Small intestine (tissue), 7 donors: ENCODE measurements at regions not wholly inside any gene's neighbourhood (a gene's known extent, or its start where the extent isn't known, plus 50 kb on each side); places are given as distances from the start of the nearest gene placed in this dataset.
"Not testable (repeated sequence)": the region's sequence is repeated elsewhere in the genome, so short reads cannot be mapped to it uniquely, and the experiment has no call there.

Experiments
- DNase-seq, 2 donors: peaks; one replicate each; pipeline versions ENCODE4 v3.0.0 to v3.0.0-alpha.2; 2013
- FAIRE-seq: peaks from 2 replicates; lab custom pipeline; 2012; peaks lifted over from hg19 to GRCh38; lab: Jason Lieb, UNC
- H3K27ac ChIP-seq, 3 donors: one replicate each; pipeline ENCODE4 v1.5.1; 2013; ENCODE audit warnings: low read length in 2 of 3, mild to moderate bottlenecking in 2 of 3, control low read depth in 1 of 3, inconsistent platforms in 1 of 3, low read depth in 1 of 3, moderate library complexity in 1 of 3
- H3K27me3 ChIP-seq, 3 donors: one replicate each; pipeline ENCODE4 v1.6.1; 2013; ENCODE audit warnings: low read length in 3 of 3, inconsistent platforms in 1 of 3; ENCODE audit not compliant: control insufficient read depth in 3 of 3, insufficient read depth in 3 of 3
- H3K36me3 ChIP-seq, 3 donors: one replicate each; pipeline ENCODE4 v1.6.1; 2013; ENCODE audit warnings: low read length in 3 of 3, inconsistent platforms in 1 of 3, low read depth in 1 of 3, mild to moderate bottlenecking in 1 of 3, moderate library complexity in 1 of 3; ENCODE audit not compliant: control insufficient read depth in 3 of 3, insufficient read depth in 2 of 3
- H3K4me1 ChIP-seq, 3 donors: one replicate each; pipeline ENCODE4 v1.6.1; 2013; ENCODE audit warnings: low read length in 2 of 3, inconsistent platforms in 1 of 3, low read depth in 1 of 3, mild to moderate bottlenecking in 1 of 3, moderate library complexity in 1 of 3; ENCODE audit not compliant: control insufficient read depth in 3 of 3, insufficient read depth in 2 of 3
- H3K4me3 ChIP-seq, 3 donors: one replicate each; pipeline ENCODE4 v1.5.1; 2013; ENCODE audit warnings: low read length in 3 of 3, control low read depth in 1 of 3, inconsistent platforms in 1 of 3, low read depth in 1 of 3, mild to moderate bottlenecking in 1 of 3, moderate library complexity in 1 of 3
- H3K9me3 ChIP-seq, 2 donors: one replicate each; pipeline ENCODE4 v1.6.1; 2013; ENCODE audit warnings: low read depth in 1 of 2, low read length in 1 of 2; ENCODE audit not compliant: control insufficient read depth in 2 of 2, insufficient read depth in 1 of 2
- WGBS, 3 donors: extraction: QIAGEN DNeasy Blood & Tissue Kit; methylation state at CpG; one replicate each; pipeline ENCODE4 v1.1.7; 2013; 5-methylcytosine and 5-hydroxymethylcytosine counted together
- donor health status: healthy with polysubstance abuse.
- donor health status: control.
- donor health status: control.
- donor health status: Bipolar disorder and iron deficiency.
- donor health status: healthy.

- no peak for FAIRE-seq
- no peak for DNase-seq
- no peak overlapping the region for H3K27ac ChIP-seq
- H3K36me3 ChIP-seq, result no peaks in the 10 kb centered on the region
- no peaks in the 10 kb centered on the region for H3K4me1 ChIP-seq
- no peak overlapping the region for H3K4me3 ChIP-seq
- no peaks in the 10 kb centered on the region for H3K9me3 ChIP-seq
- peaks cover 0 to 4% (median 0%) of the 10 kb centered on the region in 3 donors for H3K27me3 ChIP-seq
- WGBS, 3 donors, result 29 to 41% (median 40%) methylated on average over 2 of the region's 2 CpGs
These were observed 1647.4 kb upstream of the C9orf72 start for GRCh38 chr9:29220596-29221251.

- Histone ChIP-seq H3K27me3 (no peaks in the 10 kb centered on the region), H3K36me3 (no peaks in the 10 kb centered on the region), H3K27ac (no peak overlapping the region), H3K9me3 (no peaks in the 10 kb centered on the region), H3K4me1 (no peaks in the 10 kb centered on the region), H3K4me3 (no peak overlapping the region)
- no peak for DNase-seq
- FAIRE-seq, result no peak
- 82 to 96% (median 85%) methylated on average over 2 of the region's 2 CpGs for WGBS, 3 donors
These were observed 1655.3 kb upstream of the C9orf72 start for GRCh38 chr9:29228558-29228957.

- no peaks in the 10 kb centered on the region for H3K4me1 ChIP-seq
- DNase-seq (no peak), FAIRE-seq (no peak)
- no peaks in the 10 kb centered on the region for H3K27me3 ChIP-seq
- no peaks in the 10 kb centered on the region for H3K36me3 ChIP-seq
- no peak overlapping the region for H3K4me3 ChIP-seq
- 38 to 60% (median 60%) methylated on average over 2 of the region's 2 CpGs for WGBS, 3 donors
- no peaks in the 10 kb centered on the region for H3K9me3 ChIP-seq
- no peak overlapping the region for H3K27ac ChIP-seq
These were observed 1657.7 kb upstream of the C9orf72 start for GRCh38 chr9:29230931-29231330.

- no peak overlapping the region for H3K4me3 ChIP-seq
- WGBS, 3 donors, result 74 to 85% (median 81%) methylated on average over 2 of the region's 2 CpGs
- no peak for FAIRE-seq
- no peak for DNase-seq
- no peaks in the 10 kb centered on the region for H3K9me3 ChIP-seq
- H3K4me1 ChIP-seq, result no peaks in the 10 kb centered on the region
- H3K27me3 ChIP-seq, result no peaks in the 10 kb centered on the region
- H3K27ac ChIP-seq, result no peak overlapping the region
- no peaks in the 10 kb centered on the region for H3K36me3 ChIP-seq
These were observed 1659.9 kb upstream of the C9orf72 start for GRCh38 chr9:29233193-29233592.

GRCh38 chr9:29241320-29241719, 1668.0 kb upstream of the C9orf72 start:
- no peak for FAIRE-seq

GRCh38 chr9:29245351-29245750, 1672.1 kb upstream of the C9orf72 start:
- Histone ChIP-seq H3K27me3 (no peaks in the 10 kb centered on the region), H3K27ac (no peak overlapping the region), H3K4me1 (no peaks in the 10 kb centered on the region), H3K9me3 (no peaks in the 10 kb centered on the region), H3K4me3 (no peak overlapping the region), H3K36me3 (no peaks in the 10 kb centered on the region)
- DNase-seq (no peak), FAIRE-seq (no peak)
- 84 to 93% (median 88%) methylated on average over 4 of the region's 4 CpGs for WGBS, 3 donors

More at GRCh38 chr9:29241320-29241719, 1668.0 kb upstream of the C9orf72 start:
- no peaks in the 10 kb centered on the region for H3K9me3 ChIP-seq
- no peak overlapping the region for H3K4me3 ChIP-seq
- H3K27ac ChIP-seq, result no peak overlapping the region
- 50 to 75% (median 65%) methylated on average over 1 of the region's 1 CpG for WGBS, 3 donors
- no peak for DNase-seq
- no peaks in the 10 kb centered on the region for H3K4me1 ChIP-seq
- H3K36me3 ChIP-seq, result no peaks in the 10 kb centered on the region
- H3K27me3 ChIP-seq, result no peaks in the 10 kb centered on the region

- H3K36me3 ChIP-seq, FAIRE-seq, H3K27ac ChIP-seq, H3K9me3 ChIP-seq, H3K4me1 ChIP-seq, DNase-seq, H3K4me3 ChIP-seq, H3K27me3 ChIP-seq: not testable (repeated sequence)
- WGBS, 3 donors, result 86 to 88% (median 87%) methylated on average over 7 to 8 of the region's 8 CpGs
These were observed 1697.1 kb upstream of the C9orf72 start for GRCh38 chr9:29270400-29270799.

- Histone ChIP-seq H3K4me3 (no peak overlapping the region), H3K36me3 (no peaks in the 10 kb centered on the region), H3K4me1 (no peaks in the 10 kb centered on the region), H3K27ac (no peak overlapping the region), H3K27me3 (no peaks in the 10 kb centered on the region), H3K9me3 (no peaks in the 10 kb centered on the region)
- FAIRE-seq (no peak), DNase-seq (no peak)
- WGBS, 3 donors, result 56 to 75% (median 59%) methylated on average over 2 of the region's 2 CpGs
These were observed 1708.8 kb upstream of the C9orf72 start for GRCh38 chr9:29282121-29282520.

GRCh38 chr9:29285818-29286217, 1712.5 kb upstream of the C9orf72 start:
- no peaks in the 10 kb centered on the region for H3K36me3 ChIP-seq
- 37 to 52% (median 45%) methylated on average over 3 of the region's 3 CpGs for WGBS, 3 donors
- H3K4me3 ChIP-seq, result no peak overlapping the region
- DNase-seq, result no peak
- no peak overlapping the region for H3K27ac ChIP-seq
- H3K4me1 ChIP-seq, result no peaks in the 10 kb centered on the region
- FAIRE-seq, result no peak
- no peaks in the 10 kb centered on the region for H3K27me3 ChIP-seq
- H3K9me3 ChIP-seq, result no peaks in the 10 kb centered on the region
